Astrocyte (in vitro differentiated cells and primary cell): ENCODE measurements at regions not wholly inside any gene's neighbourhood (a gene's known extent, or its start where the extent isn't known, plus 50 kb on each side); places are given as distances from the start of the nearest gene placed in this dataset.

Experiments used
- DNase-seq: peaks from one replicate; pipeline ENCODE4 v3.0.0-alpha.2; 2010; ENCODE audit warnings: low read depth
- FAIRE-seq: peaks from 2 replicates; lab custom pipeline; 2011; peaks lifted over from hg19 to GRCh38; lab: Jason Lieb, UNC
- H2AFZ ChIP-seq: 2 replicates; pipeline ENCODE4 v1.6.0; 2012; ENCODE audit warnings: low read depth, low read length, inconsistent platforms
- H3K27ac ChIP-seq: 2 replicates; pipeline ENCODE4 v1.5.1; 2011; ENCODE audit warnings: low read depth, low read length, inconsistent platforms
- H3K27me3 ChIP-seq: 2 replicates; pipeline ENCODE4 v1.6.0; 2011; ENCODE audit warnings: low read length, inconsistent platforms; ENCODE audit not compliant: insufficient read depth
- H3K36me3 ChIP-seq: 2 replicates; pipeline ENCODE4 v1.5.1; 2011; ENCODE audit warnings: low read length, inconsistent platforms; ENCODE audit not compliant: insufficient read depth
- H3K4me1 ChIP-seq: 2 replicates; pipeline ENCODE4 v1.5.1; 2011; ENCODE audit warnings: low read length, inconsistent platforms; ENCODE audit not compliant: insufficient read depth
- H3K4me2 ChIP-seq: 2 replicates; pipeline ENCODE4 v1.6.0; 2012; ENCODE audit warnings: low read length, inconsistent platforms
- H3K4me3 ChIP-seq: 2 replicates; pipeline ENCODE4 v1.5.1; 2011; ENCODE audit warnings: low read depth, mild to moderate bottlenecking, low read length, inconsistent platforms; ENCODE audit not compliant: insufficient read depth
- H3K79me2 ChIP-seq: 2 replicates; pipeline ENCODE4 v1.6.0; 2012; ENCODE audit warnings: mild to moderate bottlenecking, low read length, inconsistent platforms; ENCODE audit not compliant: insufficient read depth
- H3K9ac ChIP-seq: 2 replicates; pipeline ENCODE4 v1.6.0; 2012; ENCODE audit warnings: mild to moderate bottlenecking, low read length, inconsistent platforms
- H3K9me3 ChIP-seq: 2 replicates; pipeline ENCODE4 v1.5.1; 2012; ENCODE audit warnings: low read depth, mild to moderate bottlenecking, low read length, inconsistent platforms; ENCODE audit not compliant: insufficient read depth
- H4K20me1 ChIP-seq: 2 replicates; pipeline ENCODE4 v1.6.0; 2012; ENCODE audit warnings: low read length, inconsistent platforms; ENCODE audit not compliant: insufficient read depth
- H3K27ac Mint-ChIP-seq: one replicate; pipeline ENCODE4 v1.8.0; 2021; ENCODE audit warnings: mild to moderate bottlenecking, mixed read lengths; ENCODE audit not compliant: unreplicated experiment
- H3K27me3 Mint-ChIP-seq: one replicate; pipeline ENCODE4 v1.8.0; 2021; ENCODE audit warnings: low read depth, mixed read lengths; ENCODE audit not compliant: unreplicated experiment
- H3K36me3 Mint-ChIP-seq: one replicate; pipeline ENCODE4 v1.8.0; 2021; ENCODE audit warnings: low read depth, mixed read lengths; ENCODE audit not compliant: unreplicated experiment
- H3K4me1 Mint-ChIP-seq: one replicate; pipeline ENCODE4 v1.8.0; 2021; ENCODE audit warnings: low read depth, mixed read lengths; ENCODE audit not compliant: unreplicated experiment
- H3K4me3 Mint-ChIP-seq: one replicate; pipeline ENCODE4 v1.8.0; 2021; ENCODE audit warnings: mild to moderate bottlenecking, moderate library complexity, mixed read lengths; ENCODE audit not compliant: unreplicated experiment
- H3K9me3 Mint-ChIP-seq: one replicate; pipeline ENCODE4 v1.8.0; 2021; ENCODE audit warnings: mild to moderate bottlenecking, mixed read lengths; ENCODE audit not compliant: unreplicated experiment
- CTCF ChIP-seq: IDR thresholded peaks from 2 replicates; pipeline ENCODE4 v1.5.1; 2011; ENCODE audit warnings: low read depth, mild to moderate bottlenecking, inconsistent platforms, low read length, moderate library complexity; ENCODE audit not compliant: insufficient read depth
- EZH2 ChIP-seq: IDR thresholded peaks from 2 replicates; pipeline ENCODE4 v1.6.1; 2012; ENCODE audit warnings: mild to moderate bottlenecking, low read length, inconsistent platforms; ENCODE audit not compliant: insufficient read depth

GRCh38 chr7:106433377-106433776 is 148.6 kb upstream of the NAMPT start:
- peaks cover 4% of the 10 kb centered on the region for H3K9me3 Mint-ChIP-seq
- Histone ChIP-seq H3K79me2 (no peaks in the 10 kb centered on the region), H3K36me3 (no peaks in the 10 kb centered on the region), H3K27ac (no peak overlapping the region), H3K27me3 (no peaks in the 10 kb centered on the region), H3K9ac (no peak overlapping the region), H3K4me1 (no peaks in the 10 kb centered on the region), H4K20me1 (no peaks in the 10 kb centered on the region), H3K4me2 (no peak overlapping the region), H2AFZ (no peak overlapping the region), H3K4me3 (no peak overlapping the region), H3K9me3 (no peaks in the 10 kb centered on the region)
- no peak for FAIRE-seq
- H3K27ac Mint-ChIP-seq = no peak overlapping the region
- H3K36me3 Mint-ChIP-seq = no peaks in the 10 kb centered on the region
- TF ChIP-seq CTCF (no peak), EZH2 (no peak)
- H3K27me3 Mint-ChIP-seq = no peaks in the 10 kb centered on the region
- H3K4me1 Mint-ChIP-seq = no peaks in the 10 kb centered on the region
- H3K4me3 Mint-ChIP-seq = no peak overlapping the region
- DNase-seq = no peak

GRCh38 chr7:106430535-106431455 is 146.0 kb upstream of the NAMPT start:
- no peaks in the 10 kb centered on the region for H3K36me3 ChIP-seq
- H3K9me3 ChIP-seq = no peaks in the 10 kb centered on the region
- TF ChIP-seq EZH2 (no peak), CTCF (no peak)
- Mint-ChIP-seq H3K36me3 (no peaks in the 10 kb centered on the region), H3K9me3 (no peaks in the 10 kb centered on the region), H3K4me1 (no peaks in the 10 kb centered on the region), H3K4me3 (no peak overlapping the region), H3K27ac (no peak overlapping the region), H3K27me3 (peaks cover 3% of the 10 kb centered on the region)
- H3K9ac ChIP-seq = no peak overlapping the region
- no peaks in the 10 kb centered on the region for H3K4me1 ChIP-seq
- no peaks in the 10 kb centered on the region for H3K27me3 ChIP-seq
- H3K79me2 ChIP-seq = no peaks in the 10 kb centered on the region
- no peak overlapping the region for H3K4me2 ChIP-seq
- H3K4me3 ChIP-seq = no peak overlapping the region
- FAIRE-seq = no peak
- no peaks in the 10 kb centered on the region for H4K20me1 ChIP-seq
- H3K27ac ChIP-seq = no peak overlapping the region
- no peak overlapping the region for H2AFZ ChIP-seq
- DNase-seq = no peak

- H3K9me3 Mint-ChIP-seq = no peaks in the 10 kb centered on the region
- no peaks in the 10 kb centered on the region for H3K9me3 ChIP-seq
- no peaks in the 10 kb centered on the region for H4K20me1 ChIP-seq
- H3K4me1 Mint-ChIP-seq = no peaks in the 10 kb centered on the region
- no peak overlapping the region for H3K27ac Mint-ChIP-seq
- DNase-seq (no peak), FAIRE-seq (no peak)
- H3K36me3 ChIP-seq = no peaks in the 10 kb centered on the region
- no peaks in the 10 kb centered on the region for H3K36me3 Mint-ChIP-seq
- H2AFZ ChIP-seq = no peak overlapping the region
- H3K4me3 ChIP-seq = no peak overlapping the region
- TF ChIP-seq CTCF (no peak), EZH2 (no peak)
- H3K27ac ChIP-seq = no peak overlapping the region
- H3K79me2 ChIP-seq = no peaks in the 10 kb centered on the region
- H3K4me3 Mint-ChIP-seq = no peak overlapping the region
- peaks cover 7% of the 10 kb centered on the region for H3K4me1 ChIP-seq
- no peak overlapping the region for H3K4me2 ChIP-seq
- H3K27me3 Mint-ChIP-seq = peaks cover 3% of the 10 kb centered on the region
- H3K9ac ChIP-seq = no peak overlapping the region
- no peaks in the 10 kb centered on the region for H3K27me3 ChIP-seq
These were observed 145.3 kb upstream of the NAMPT start for GRCh38 chr7:106430103-106430502.
